ENCODE measurements at regions not wholly inside any gene's neighbourhood (a gene's known extent, or its start where the extent isn't known, plus 50 kb on each side); places are given as distances from the start of the nearest gene placed in this dataset.

DNA sequence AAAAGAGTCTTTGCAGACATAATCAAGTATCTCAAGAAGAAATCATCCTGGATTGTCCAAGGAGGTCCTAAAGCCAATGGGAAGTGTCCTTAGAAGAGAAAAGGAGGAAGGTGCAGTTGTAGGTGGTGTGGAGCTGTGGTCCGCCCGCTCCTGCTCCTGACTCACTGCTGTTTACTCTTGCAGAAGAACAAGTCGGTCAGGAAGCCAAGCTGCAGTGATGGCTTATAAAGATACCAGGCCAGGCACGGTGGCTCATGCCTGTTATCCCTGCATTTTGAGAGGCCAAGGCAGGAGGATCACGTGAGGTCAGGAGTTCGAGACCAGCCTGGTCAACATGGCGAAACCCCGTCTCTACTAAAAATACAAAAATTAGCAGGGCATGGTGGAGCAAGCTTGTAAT is 66.4 kb upstream of the ATP6AP2 start:
- H3K9me3 ChIP-seq (ENCODE audit: control insufficient read depth in 1 of 2, insufficient read depth in 1 of 2, low read length in 2 of 2) = peaks cover 0 to 5% of the 10 kb centered on the region in 2 experiments
- Mint-ChIP-seq H3K36me3 (ENCODE audit: low read depth) (no peaks in the 10 kb centered on the region), H3K27ac (no peak overlapping the region), H3K9me3 (no peaks in the 10 kb centered on the region), H3K4me1 (ENCODE audit: low read depth) (no peaks in the 10 kb centered on the region), H3K27me3 (no peaks in the 10 kb centered on the region), H3K4me3 (no peak overlapping the region)
- POLR2A ChIA-PET = no interaction called here
- CTCF ChIA-PET = no interaction called here
- TF ChIP-seq, protein P1, sequence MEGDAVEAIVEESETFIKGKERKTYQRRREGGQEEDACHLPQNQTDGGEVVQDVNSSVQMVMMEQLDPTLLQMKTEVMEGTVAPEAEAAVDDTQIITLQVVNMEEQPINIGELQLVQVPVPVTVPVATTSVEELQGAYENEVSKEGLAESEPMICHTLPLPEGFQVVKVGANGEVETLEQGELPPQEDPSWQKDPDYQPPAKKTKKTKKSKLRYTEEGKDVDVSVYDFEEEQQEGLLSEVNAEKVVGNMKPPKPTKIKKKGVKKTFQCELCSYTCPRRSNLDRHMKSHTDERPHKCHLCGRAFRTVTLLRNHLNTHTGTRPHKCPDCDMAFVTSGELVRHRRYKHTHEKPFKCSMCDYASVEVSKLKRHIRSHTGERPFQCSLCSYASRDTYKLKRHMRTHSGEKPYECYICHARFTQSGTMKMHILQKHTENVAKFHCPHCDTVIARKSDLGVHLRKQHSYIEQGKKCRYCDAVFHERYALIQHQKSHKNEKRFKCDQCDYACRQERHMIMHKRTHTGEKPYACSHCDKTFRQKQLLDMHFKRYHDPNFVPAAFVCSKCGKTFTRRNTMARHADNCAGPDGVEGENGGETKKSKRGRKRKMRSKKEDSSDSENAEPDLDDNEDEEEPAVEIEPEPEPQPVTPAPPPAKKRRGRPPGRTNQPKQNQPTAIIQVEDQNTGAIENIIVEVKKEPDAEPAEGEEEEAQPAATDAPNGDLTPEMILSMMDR (IDR thresholded peaks at IDR 0.05) = no peak
- DNase-seq (no peak), ATAC-seq (ENCODE audit: poor library complexity) (no peak)
- H3K27ac ChIP-seq (ENCODE audit: low read depth in 1 of 2, low read length in 2 of 2) = no peak overlapping the region
- no peak overlapping the region for H3K4me3 ChIP-seq (ENCODE audit: low read length)
- no peaks in the 10 kb centered on the region for H3K4me1 ChIP-seq (ENCODE audit: insufficient read depth, low read length)
- intact Hi-C loops (cut with DNase I, micrococcal nuclease) = no loop called here
- no peaks in the 10 kb centered on the region for H3K27me3 ChIP-seq (ENCODE audit: control insufficient read depth in 1 of 2, insufficient read depth in 2 of 2, low read length in 2 of 2)
- no peaks in the 10 kb centered on the region for H3K36me3 ChIP-seq (ENCODE audit: insufficient read depth, low read length)

DNA sequence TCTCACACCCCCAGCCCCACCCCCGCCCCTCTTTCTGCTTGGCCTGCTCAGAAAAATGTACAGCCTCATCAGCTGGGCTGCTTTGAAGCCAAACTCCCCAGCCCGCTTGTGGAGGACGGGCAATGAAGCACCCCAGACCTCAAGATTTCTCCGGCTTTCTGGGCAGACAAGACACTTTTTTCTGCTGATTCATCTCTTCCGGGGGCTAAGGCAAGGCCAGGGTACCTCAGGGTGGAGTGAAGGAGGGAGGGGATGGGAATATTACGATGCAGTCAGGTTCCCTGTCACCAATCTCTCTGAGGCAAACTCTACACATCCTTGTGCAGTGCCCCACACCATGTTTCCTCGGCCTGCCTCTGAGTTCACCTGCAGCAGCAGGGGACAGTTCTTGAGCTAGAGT is 66.9 kb upstream of the ATP6AP2 start:
- no peaks in the 10 kb centered on the region for H3K4me1 ChIP-seq (ENCODE audit: insufficient read depth, low read length)
- ChIA-PET POLR2A (no interaction called here), CTCF (no interaction called here)
- no peak overlapping the region for H3K27ac ChIP-seq (ENCODE audit: low read depth in 1 of 2, low read length in 2 of 2)
- ATAC-seq (ENCODE audit: poor library complexity) = no peak
- TF ChIP-seq, protein P1 (IDR thresholded peaks at IDR 0.05) = no peak
- H3K9me3 ChIP-seq (ENCODE audit: control insufficient read depth in 1 of 2, insufficient read depth in 1 of 2, low read length in 2 of 2) = peaks cover 0 to 5% of the 10 kb centered on the region in 2 experiments
- Mint-ChIP-seq H3K36me3 (ENCODE audit: low read depth) (no peaks in the 10 kb centered on the region), H3K9me3 (no peaks in the 10 kb centered on the region), H3K27me3 (no peaks in the 10 kb centered on the region), H3K4me3 (no peak overlapping the region), H3K4me1 (ENCODE audit: low read depth) (no peaks in the 10 kb centered on the region), H3K27ac (no peak overlapping the region)
- H3K36me3 ChIP-seq (ENCODE audit: insufficient read depth, low read length) = no peaks in the 10 kb centered on the region
- H3K27me3 ChIP-seq (ENCODE audit: control insufficient read depth in 1 of 2, insufficient read depth in 2 of 2, low read length in 2 of 2) = no peaks in the 10 kb centered on the region
- H3K4me3 ChIP-seq (ENCODE audit: low read length) = no peak overlapping the region
- no peak for DNase-seq
- intact Hi-C loops (cut with DNase I, micrococcal nuclease) = no loop called here

DNA sequence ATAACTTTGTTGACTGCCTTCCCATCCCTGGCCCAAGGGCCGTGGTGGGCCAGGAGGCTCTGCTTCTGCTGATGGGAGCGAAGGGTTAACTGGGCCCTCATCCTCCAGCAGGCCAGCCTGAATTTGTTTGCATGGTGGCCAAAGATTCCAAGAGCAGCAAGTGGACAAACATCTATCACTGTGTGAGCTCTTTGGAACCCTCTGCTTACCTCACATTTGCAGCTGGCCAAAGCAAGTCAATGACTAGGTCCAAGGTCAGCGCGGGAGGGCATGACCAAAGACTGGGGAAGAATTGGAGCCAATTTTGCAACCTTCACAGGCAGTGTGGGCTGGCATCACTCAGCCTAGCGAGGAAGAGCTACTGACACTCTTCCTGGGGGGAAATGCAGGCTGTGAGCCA is 67.8 kb upstream of the ATP6AP2 start:
- Histone ChIP-seq H3K4me3 (ENCODE audit: low read length) (no peak overlapping the region), H3K27ac (ENCODE audit: low read depth in 1 of 2, low read length in 2 of 2) (no peak overlapping the region), H3K4me1 (ENCODE audit: insufficient read depth, low read length) (no peaks in the 10 kb centered on the region), H3K9me3 (ENCODE audit: control insufficient read depth in 1 of 2, insufficient read depth in 1 of 2, low read length in 2 of 2) (peaks cover 0 to 5% of the 10 kb centered on the region in 2 experiments), H3K27me3 (ENCODE audit: control insufficient read depth in 1 of 2, insufficient read depth in 2 of 2, low read length in 2 of 2) (no peaks in the 10 kb centered on the region), H3K36me3 (ENCODE audit: insufficient read depth, low read length) (no peaks in the 10 kb centered on the region)
- TF ChIP-seq, protein P1 (IDR thresholded peaks at IDR 0.05) = no peak
- POLR2A ChIA-PET = no interaction called here
- CTCF ChIA-PET = no interaction called here
- intact Hi-C loops (cut with DNase I, micrococcal nuclease) = no loop called here
- ATAC-seq (ENCODE audit: poor library complexity) = no peak
- H3K4me1 Mint-ChIP-seq (ENCODE audit: low read depth) = no peaks in the 10 kb centered on the region
- H3K36me3 Mint-ChIP-seq (ENCODE audit: low read depth) = no peaks in the 10 kb centered on the region
- H3K27ac Mint-ChIP-seq = no peak overlapping the region
- H3K27me3 Mint-ChIP-seq = no peaks in the 10 kb centered on the region
- no peak overlapping the region for H3K4me3 Mint-ChIP-seq
- H3K9me3 Mint-ChIP-seq = no peaks in the 10 kb centered on the region
- DNase-seq = no peak
